ENCODE measurements at regions not wholly inside any gene's neighbourhood (a gene's known extent, or its start where the extent isn't known, plus 50 kb on each side); places are given as distances from the start of the nearest gene placed in this dataset.

DNA sequence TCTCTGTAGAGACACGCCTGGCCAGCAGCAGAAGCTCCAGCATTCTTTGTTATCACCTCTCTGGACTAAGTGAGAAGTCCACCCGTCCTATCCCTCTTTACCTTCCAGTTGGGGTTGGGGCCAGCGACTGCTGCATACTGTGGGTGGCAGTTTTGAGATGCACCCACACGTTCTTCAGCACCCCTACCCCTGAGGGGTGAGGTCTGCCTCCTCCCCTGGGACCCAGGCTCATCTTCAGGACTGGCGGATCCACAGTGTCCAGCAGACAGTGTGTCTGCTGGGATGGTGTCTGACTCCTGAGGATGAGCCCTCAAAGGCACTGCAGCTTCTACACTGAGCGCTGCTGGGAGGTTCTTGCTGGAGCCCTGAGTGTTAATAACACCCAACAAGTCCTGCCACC, 78.8 kb downstream of the GADD45G start:
- H3K4me1 ChIP-seq (ENCODE audit: control insufficient read depth, extremely low read depth, insufficient read depth, low read length): peaks cover 16% of the 10 kb centered on the region
- H3K27me3 ChIP-seq (ENCODE audit: control insufficient read depth, extremely low read depth, insufficient read depth, low read length): no peaks in the 10 kb centered on the region
- no peak overlapping the region for H3K27ac ChIP-seq (ENCODE audit: control insufficient read depth, insufficient read depth, low read length)
- no peaks in the 10 kb centered on the region for H4K20me1 ChIP-seq (ENCODE audit: control insufficient read depth, extremely low read depth, insufficient read depth, low read length)
- H3K36me3 ChIP-seq (ENCODE audit: control insufficient read depth in 2 of 2, extremely low read depth in 1 of 2, insufficient read depth in 2 of 2, low read length in 2 of 2): no peaks in the 10 kb centered on the region
- no peaks in the 10 kb centered on the region for H3K9me1 ChIP-seq (ENCODE audit: control insufficient read depth, extremely low read depth, insufficient read depth, low read length)
- FAIRE-seq (no peak), DNase-seq (ENCODE audit: low read depth, low spot score) (no peak)
- no peak overlapping the region for H3K9ac ChIP-seq (ENCODE audit: control insufficient read depth, extremely low read depth, insufficient read depth, low read length)
- no peak overlapping the region for H3K4me3 ChIP-seq (ENCODE audit: control insufficient read depth in 2 of 3, extremely low read depth in 1 of 3, insufficient read depth in 2 of 3, low read depth in 1 of 3, low read length in 3 of 3)
- TF ChIP-seq, protein P1, sequence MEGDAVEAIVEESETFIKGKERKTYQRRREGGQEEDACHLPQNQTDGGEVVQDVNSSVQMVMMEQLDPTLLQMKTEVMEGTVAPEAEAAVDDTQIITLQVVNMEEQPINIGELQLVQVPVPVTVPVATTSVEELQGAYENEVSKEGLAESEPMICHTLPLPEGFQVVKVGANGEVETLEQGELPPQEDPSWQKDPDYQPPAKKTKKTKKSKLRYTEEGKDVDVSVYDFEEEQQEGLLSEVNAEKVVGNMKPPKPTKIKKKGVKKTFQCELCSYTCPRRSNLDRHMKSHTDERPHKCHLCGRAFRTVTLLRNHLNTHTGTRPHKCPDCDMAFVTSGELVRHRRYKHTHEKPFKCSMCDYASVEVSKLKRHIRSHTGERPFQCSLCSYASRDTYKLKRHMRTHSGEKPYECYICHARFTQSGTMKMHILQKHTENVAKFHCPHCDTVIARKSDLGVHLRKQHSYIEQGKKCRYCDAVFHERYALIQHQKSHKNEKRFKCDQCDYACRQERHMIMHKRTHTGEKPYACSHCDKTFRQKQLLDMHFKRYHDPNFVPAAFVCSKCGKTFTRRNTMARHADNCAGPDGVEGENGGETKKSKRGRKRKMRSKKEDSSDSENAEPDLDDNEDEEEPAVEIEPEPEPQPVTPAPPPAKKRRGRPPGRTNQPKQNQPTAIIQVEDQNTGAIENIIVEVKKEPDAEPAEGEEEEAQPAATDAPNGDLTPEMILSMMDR (optimal IDR thresholded peaks at IDR 0.05 in 1 of 3, IDR thresholded peaks at IDR 0.05 in 1 of 3, conservative IDR thresholded peaks at IDR 0.05 in 1 of 3; ENCODE audit: extremely low read depth in 1 of 3, insufficient read depth in 2 of 3, low read length in 3 of 3): no peak
- no peak for TF ChIP-seq EZH2 (IDR thresholded peaks at IDR 0.05; ENCODE audit: low read length)
- H2AFZ ChIP-seq (ENCODE audit: control insufficient read depth, low read length): no peak overlapping the region
- H3K79me2 ChIP-seq (ENCODE audit: control insufficient read depth, insufficient read depth, low read length): no peaks in the 10 kb centered on the region
- H3K4me2 ChIP-seq (ENCODE audit: control insufficient read depth, extremely low read depth, insufficient read depth, low read depth, low read length): no peak overlapping the region
- no peaks in the 10 kb centered on the region for H3K9me3 ChIP-seq (ENCODE audit: control insufficient read depth, low read depth, low read length)
- dilution Hi-C loops (cut with MboI; ENCODE audit: extremely low pct_ligation_motif_present, low sequenced_read_pairs): no loop called here

DNA sequence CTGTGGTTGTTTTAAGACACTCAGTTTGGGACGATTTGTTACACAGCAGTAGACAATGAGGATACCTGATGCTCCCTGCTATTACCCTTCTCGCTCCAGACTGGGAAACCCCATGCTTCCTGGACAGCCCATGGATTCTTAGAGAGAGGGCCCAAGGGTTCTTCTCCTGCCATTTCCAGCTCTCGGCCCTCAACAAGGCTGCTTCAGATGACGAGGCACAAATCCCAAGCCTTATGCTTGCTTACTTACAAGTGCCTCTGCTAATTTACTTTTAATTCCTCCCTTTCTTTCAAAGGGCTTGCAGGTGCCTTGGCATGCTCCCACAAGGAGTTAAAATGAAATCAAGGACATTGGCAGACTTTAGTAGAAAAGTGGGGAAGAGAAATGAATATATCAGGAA, 79.4 kb downstream of the GADD45G start:
- no peak for TF ChIP-seq EZH2 (IDR thresholded peaks at IDR 0.05; ENCODE audit: low read length)
- TF ChIP-seq, protein P1 (optimal IDR thresholded peaks at IDR 0.05 in 1 of 3, IDR thresholded peaks at IDR 0.05 in 1 of 3, conservative IDR thresholded peaks at IDR 0.05 in 1 of 3; ENCODE audit: extremely low read depth in 1 of 3, insufficient read depth in 2 of 3, low read length in 3 of 3): no peak
- Histone ChIP-seq H3K9ac (ENCODE audit: control insufficient read depth, extremely low read depth, insufficient read depth, low read length) (no peak overlapping the region), H2AFZ (ENCODE audit: control insufficient read depth, low read length) (no peak overlapping the region), H3K27me3 (ENCODE audit: control insufficient read depth, extremely low read depth, insufficient read depth, low read length) (no peaks in the 10 kb centered on the region), H3K79me2 (ENCODE audit: control insufficient read depth, insufficient read depth, low read length) (no peaks in the 10 kb centered on the region), H3K4me2 (ENCODE audit: control insufficient read depth, extremely low read depth, insufficient read depth, low read depth, low read length) (no peak overlapping the region), H3K9me1 (ENCODE audit: control insufficient read depth, extremely low read depth, insufficient read depth, low read length) (no peaks in the 10 kb centered on the region), H4K20me1 (ENCODE audit: control insufficient read depth, extremely low read depth, insufficient read depth, low read length) (no peaks in the 10 kb centered on the region), H3K9me3 (ENCODE audit: control insufficient read depth, low read depth, low read length) (no peaks in the 10 kb centered on the region), H3K4me3 (ENCODE audit: control insufficient read depth in 2 of 3, extremely low read depth in 1 of 3, insufficient read depth in 2 of 3, low read depth in 1 of 3, low read length in 3 of 3) (no peak overlapping the region), H3K4me1 (ENCODE audit: control insufficient read depth, extremely low read depth, insufficient read depth, low read length) (peaks cover 16% of the 10 kb centered on the region), H3K36me3 (ENCODE audit: control insufficient read depth in 2 of 2, extremely low read depth in 1 of 2, insufficient read depth in 2 of 2, low read length in 2 of 2) (no peaks in the 10 kb centered on the region), H3K27ac (ENCODE audit: control insufficient read depth, insufficient read depth, low read length) (no peak overlapping the region)
- FAIRE-seq (no peak), DNase-seq (ENCODE audit: low read depth, low spot score) (no peak)
- dilution Hi-C loops (cut with MboI; ENCODE audit: extremely low pct_ligation_motif_present, low sequenced_read_pairs): no loop called here

Measured in keratinocyte (primary cell).